K562 (cell line): ENCODE measurements at regions not wholly inside any gene's neighbourhood (a gene's known extent, or its start where the extent isn't known, plus 50 kb on each side); places are given as distances from the start of the nearest gene placed in this dataset.

Source experiments
- ATAC-seq: fragments of 200-7000 bp; cut with Tn5 transposase; 3 replicates; pipeline ENCODE4 v1.9.1; 2020; ENCODE audit warnings: moderate library complexity
- BruUV-seq: library from RNA; stranded (reverse); fragments of 400-500 nt; replicated peaks from 2 replicates; lab custom pipeline; 2021; lab: Mats Ljungman, UMichigan
- CTCF ChIA-PET: fragments of 300-600 bp; formaldehyde crosslinking; extraction: SDS; loops from one replicate; lab custom pipeline; 2021; ENCODE audit warnings: low intra/inter-chr PET ratio; lab: Yijun Ruan, JAX
- POLR2A ChIA-PET: fragments of 300-600, 350-650 bp; sonication (Branson Sonifier 250); formaldehyde crosslinking; extraction: SDS; loops from one replicate; lab custom pipeline; 2021; ENCODE audit warnings: antibody characterized with exemption, inconsistent platforms; lab: Yijun Ruan, JAX
- DNase-seq, 4 experiments: peaks; one replicate each; pipeline versions ENCODE4 v3.0.0 to v3.0.0-alpha.2; 2011 to 2018; ENCODE audit warnings: low spot score in 3 of 4, mixed read lengths in 3 of 4; ENCODE audit errors: extremely low read depth in 1 of 4
- FAIRE-seq: peaks from 2 replicates; lab custom pipeline; 2011; peaks lifted over from hg19 to GRCh38; lab: Jason Lieb, UNC
- H2AFZ ChIP-seq: 2 replicates; pipeline ENCODE4 v1.6.0; 2011; ENCODE audit warnings: low read depth, low read length, control low read depth, inconsistent platforms
- H3K27ac ChIP-seq: fragments of 200-600 bp; 3 replicates; pipeline ENCODE4 v1.8.0; 2011; ENCODE audit warnings: low read depth, mild to moderate bottlenecking, control low read depth, inconsistent platforms, low read length, moderate library complexity, mixed read lengths; ENCODE audit errors: extremely low read depth
- H3K27me3 ChIP-seq, 2 experiments: fragments of 300-600 bp in 1 of 2; 2 replicates in 1 of 2; 3 replicates in 1 of 2; pipeline versions ENCODE4 v1.6.0 to v1.8.0; 2011; ENCODE audit warnings: inconsistent platforms in 2 of 2, low read length in 2 of 2, mild to moderate bottlenecking in 1 of 2, mixed read lengths in 1 of 2, moderate library complexity in 1 of 2; ENCODE audit not compliant: control insufficient read depth in 2 of 2, insufficient read depth in 2 of 2
- H3K36me3 ChIP-seq: fragments of 300-600 bp; 3 replicates; pipeline ENCODE4 v1.8.0; 2011; ENCODE audit warnings: mild to moderate bottlenecking, low read length, inconsistent platforms; ENCODE audit not compliant: control insufficient read depth, insufficient read depth
- H3K4me1 ChIP-seq, 2 experiments: fragments of 200-600 bp in 1 of 2; replicated peaks in 1 of 2; 2 replicates in 1 of 2; 3 replicates in 1 of 2; pipeline versions ENCODE4 v1.5.1 to v1.8.0; 2011; ENCODE audit warnings: inconsistent platforms in 2 of 2, low read length in 2 of 2, mild to moderate bottlenecking in 1 of 2, mixed read lengths in 1 of 2, moderate library complexity in 1 of 2; ENCODE audit not compliant: control insufficient read depth in 2 of 2, insufficient read depth in 2 of 2
- H3K4me2 ChIP-seq: 2 replicates; pipeline ENCODE4 v1.6.1; 2011; ENCODE audit warnings: low read length, control low read depth, inconsistent platforms, mixed read lengths; ENCODE audit not compliant: insufficient read depth
- H3K4me3 ChIP-seq: fragments of 200-600 bp; sonication (generic), shearing (Covaris generic); 2 replicates; pipeline ENCODE4 v1.5.1; 2016; ENCODE audit warnings: control low read depth, inconsistent platforms
- H3K79me2 ChIP-seq: fragments of 200-600 bp; 3 replicates; pipeline ENCODE4 v1.8.0; 2011; ENCODE audit warnings: low read length, inconsistent platforms; ENCODE audit not compliant: control insufficient read depth, insufficient read depth
- H3K9ac ChIP-seq, 2 experiments: 2 replicates each; pipeline versions ENCODE4 v1.6.0 to v1.6.1; 2011; ENCODE audit warnings: low read depth in 2 of 2, low read length in 2 of 2, control low read depth in 1 of 2, inconsistent platforms in 1 of 2, mild to moderate bottlenecking in 1 of 2, mixed read lengths in 1 of 2; ENCODE audit not compliant: insufficient read depth in 1 of 2
- H3K9me1 ChIP-seq: one replicate; pipeline ENCODE4 v1.6.0; 2011; ENCODE audit warnings: inconsistent platforms, mild to moderate bottlenecking, low read length, moderate library complexity; ENCODE audit not compliant: control insufficient read depth, insufficient read depth
- H3K9me3 ChIP-seq: replicated peaks from 2 replicates; pipeline ENCODE4 v1.5.1; 2011; ENCODE audit warnings: low read depth, low read length, inconsistent platforms; ENCODE audit not compliant: control insufficient read depth, insufficient read depth
- H4K20me1 ChIP-seq: replicated peaks from 2 replicates; pipeline ENCODE4 v1.6.1; 2011; ENCODE audit warnings: low read length, inconsistent platforms, mixed read lengths; ENCODE audit not compliant: control insufficient read depth, insufficient read depth
- HMG20B ChIP-seq: fragments of 250-450 bp; sonication (Bioruptor Pico); IDR thresholded peaks from 2 replicates; pipeline ENCODE4 v1.5.0; 2021; ENCODE audit warnings: mild to moderate bottlenecking
- KDM1A ChIP-seq, 2 experiments: fragments of 450-650 bp; IDR thresholded peaks; 2 replicates each; pipeline ENCODE4 v1.6.1; 2016; ENCODE audit warnings: mild to moderate bottlenecking in 2 of 2
- NR4A1 ChIP-seq, 2 experiments: fragments of 250-450 bp in 1 of 2; fragments of 450-650 bp in 1 of 2; sonication (Bioruptor Pico) in 1 of 2; IDR thresholded peaks; 2 replicates each; pipeline versions ENCODE4 v1.4.0 to v1.6.1; 2016 to 2020; ENCODE audit warnings: mild to moderate bottlenecking in 2 of 2, missing compliant biosample characterization in 1 of 2, missing genetic modification characterization in 1 of 2, moderate library complexity in 1 of 2
- SIN3A ChIP-seq, 2 experiments: fragments of 150-350 bp in 1 of 2; IDR thresholded peaks; 2 replicates each; pipeline ENCODE4 v1.6.1; 2011 to 2016; ENCODE audit warnings: borderline replicate concordance in 2 of 2, low read depth in 2 of 2, low read length in 2 of 2, mild to moderate bottlenecking in 2 of 2, moderate library complexity in 2 of 2; ENCODE audit not compliant: control insufficient read depth in 1 of 2
- ZNF75A ChIP-seq: fragments of 450-650 bp; formaldehyde crosslinking; IDR thresholded peaks from 2 replicates; pipeline ENCODE4 v1.4.0; 2020; ENCODE audit warnings: mild to moderate bottlenecking
- WGBS: fragments of 100-300 bp; shearing (Covaris generic); methylation state at CpG from one replicate; pipeline ENCODE4 v1.1.6; 2016; ENCODE audit warnings: low coverage, mixed read lengths; ENCODE audit not compliant: insufficient coverage; ENCODE audit errors: missing lambda C conversion rate; 5-methylcytosine and 5-hydroxymethylcytosine counted together
- in situ Hi-C: fragments of 300-500 bp; cut with MboI; formaldehyde crosslinking; loops from 4 replicates; pipeline ENCODE4 v1.15.0; 2018; ENCODE audit warnings: inconsistent platforms, mixed read lengths
- intact Hi-C: fragments of 100-400 bp; cut with micrococcal nuclease; formaldehyde crosslinking; loops from 2 replicates; pipeline ENCODE4 v1.14.2; 2022
- TF ChIP-seq, protein P1 (sequence below): sonication (generic); formaldehyde crosslinking; IDR thresholded peaks from 2 replicates; pipeline ENCODE4 v1.8.0; 2022; ENCODE audit warnings: mild to moderate bottlenecking, missing genetic modification reagents
- TF ChIP-seq, protein P2 (sequence below): sonication (generic); formaldehyde crosslinking; IDR thresholded peaks from 2 replicates; pipeline ENCODE4 v1.4.0; 2020; ENCODE audit warnings: mild to moderate bottlenecking, missing genetic modification reagents
- TF ChIP-seq, protein P3 (sequence below), 2 experiments: IDR thresholded peaks in 1 of 2; conservative IDR thresholded peaks in 1 of 2; 2 replicates each; pipeline ENCODE4 v1.6.1; 2016; ENCODE audit warnings: low read depth in 2 of 2, mild to moderate bottlenecking in 1 of 2, missing compliant biosample characterization in 1 of 2, missing genetic modification characterization in 1 of 2, moderate library complexity in 1 of 2

DNA sequence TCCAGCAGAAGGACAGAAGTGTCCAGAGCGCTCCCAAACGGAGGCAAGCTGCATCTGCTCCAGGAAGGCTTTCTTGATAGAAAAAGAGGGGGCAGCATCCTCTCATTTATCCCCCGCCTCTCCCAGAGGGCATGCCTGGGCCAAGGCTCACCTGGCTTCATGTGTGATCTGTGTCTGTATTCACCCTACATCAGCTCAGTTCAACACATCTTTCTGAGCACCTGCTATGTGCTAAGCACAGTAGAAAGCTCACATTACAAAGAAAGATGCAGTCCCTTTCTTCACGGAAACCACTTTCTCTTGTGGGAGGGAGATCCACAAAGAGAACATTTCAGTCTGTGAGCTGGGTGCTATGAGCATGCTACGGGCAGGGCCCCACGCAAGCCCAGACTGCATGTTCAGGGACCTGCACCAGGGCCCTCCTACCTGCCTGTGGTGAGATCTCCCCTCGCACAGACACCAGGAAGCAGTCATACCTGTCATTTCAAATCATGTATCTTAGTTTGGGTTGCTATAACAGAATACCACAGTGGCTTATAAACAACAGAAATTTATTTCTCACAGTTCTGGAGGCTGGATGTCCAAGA lies 90.7 kb downstream of the PDCL3 start:
- in situ Hi-C loops = no loop called here
- H3K4me2 ChIP-seq = no peak overlapping the region
- no peaks in the 10 kb centered on the region for H3K36me3 ChIP-seq
- ATAC-seq (no peak), DNase-seq (no peak), FAIRE-seq (no peak)
- no peak overlapping the region for H2AFZ ChIP-seq
- 2% methylated on average over 7 of the region's 7 CpGs for WGBS
- CTCF ChIA-PET = no interaction called here
- peaks cover 0 to 24% of the 10 kb centered on the region in 2 experiments; a peak in 2 of 5 replicates for H3K27me3 ChIP-seq
- no peaks in the 10 kb centered on the region for H4K20me1 ChIP-seq
- H3K27ac ChIP-seq = no peak overlapping the region
- no TSS peak for BruUV-seq
- POLR2A ChIA-PET = interaction anchor here (0.8 kb wide), 1 partner anchor 7 kb away, joined by 4 read pairs; no protein-coding TSS in a partner anchor
- H3K9ac ChIP-seq = no peak overlapping the region
- no peaks in the 10 kb centered on the region for H3K9me3 ChIP-seq
- no peaks in the 10 kb centered on the region for H3K4me1 ChIP-seq
- no peak overlapping the region for H3K4me3 ChIP-seq
- no peaks in the 10 kb centered on the region for H3K79me2 ChIP-seq
- intact Hi-C loops = no loop called here
- no peaks in the 10 kb centered on the region for H3K9me1 ChIP-seq
- TF ChIP-seq, protein P1, sequence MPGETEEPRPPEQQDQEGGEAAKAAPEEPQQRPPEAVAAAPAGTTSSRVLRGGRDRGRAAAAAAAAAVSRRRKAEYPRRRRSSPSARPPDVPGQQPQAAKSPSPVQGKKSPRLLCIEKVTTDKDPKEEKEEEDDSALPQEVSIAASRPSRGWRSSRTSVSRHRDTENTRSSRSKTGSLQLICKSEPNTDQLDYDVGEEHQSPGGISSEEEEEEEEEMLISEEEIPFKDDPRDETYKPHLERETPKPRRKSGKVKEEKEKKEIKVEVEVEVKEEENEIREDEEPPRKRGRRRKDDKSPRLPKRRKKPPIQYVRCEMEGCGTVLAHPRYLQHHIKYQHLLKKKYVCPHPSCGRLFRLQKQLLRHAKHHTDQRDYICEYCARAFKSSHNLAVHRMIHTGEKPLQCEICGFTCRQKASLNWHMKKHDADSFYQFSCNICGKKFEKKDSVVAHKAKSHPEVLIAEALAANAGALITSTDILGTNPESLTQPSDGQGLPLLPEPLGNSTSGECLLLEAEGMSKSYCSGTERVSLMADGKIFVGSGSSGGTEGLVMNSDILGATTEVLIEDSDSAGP (CRISPR knock-in tag) = no peak
- TF ChIP-seq ZNF75A (CRISPR knock-in tag) (no peak), HMG20B (no peak), SIN3A (IDR thresholded peaks at IDR 0.05; ENCODE audit: borderline replicate concordance in 2 of 2, control insufficient read depth in 1 of 2, low read depth in 2 of 2, low read length in 2 of 2) (no peak), NR4A1 (CRISPR knock-in tag; IDR thresholded peaks at IDR 0.05) (no peak), NR4A1 (tag; IDR thresholded peaks at IDR 0.05) (no peak), KDM1A (IDR thresholded peaks at IDR 0.05) (no peak)
- TF ChIP-seq, protein P2, sequence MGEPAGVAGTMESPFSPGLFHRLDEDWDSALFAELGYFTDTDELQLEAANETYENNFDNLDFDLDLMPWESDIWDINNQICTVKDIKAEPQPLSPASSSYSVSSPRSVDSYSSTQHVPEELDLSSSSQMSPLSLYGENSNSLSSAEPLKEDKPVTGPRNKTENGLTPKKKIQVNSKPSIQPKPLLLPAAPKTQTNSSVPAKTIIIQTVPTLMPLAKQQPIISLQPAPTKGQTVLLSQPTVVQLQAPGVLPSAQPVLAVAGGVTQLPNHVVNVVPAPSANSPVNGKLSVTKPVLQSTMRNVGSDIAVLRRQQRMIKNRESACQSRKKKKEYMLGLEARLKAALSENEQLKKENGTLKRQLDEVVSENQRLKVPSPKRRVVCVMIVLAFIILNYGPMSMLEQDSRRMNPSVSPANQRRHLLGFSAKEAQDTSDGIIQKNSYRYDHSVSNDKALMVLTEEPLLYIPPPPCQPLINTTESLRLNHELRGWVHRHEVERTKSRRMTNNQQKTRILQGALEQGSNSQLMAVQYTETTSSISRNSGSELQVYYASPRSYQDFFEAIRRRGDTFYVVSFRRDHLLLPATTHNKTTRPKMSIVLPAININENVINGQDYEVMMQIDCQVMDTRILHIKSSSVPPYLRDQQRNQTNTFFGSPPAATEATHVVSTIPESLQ (CRISPR knock-in tag) = no peak
- TF ChIP-seq, protein P3, sequence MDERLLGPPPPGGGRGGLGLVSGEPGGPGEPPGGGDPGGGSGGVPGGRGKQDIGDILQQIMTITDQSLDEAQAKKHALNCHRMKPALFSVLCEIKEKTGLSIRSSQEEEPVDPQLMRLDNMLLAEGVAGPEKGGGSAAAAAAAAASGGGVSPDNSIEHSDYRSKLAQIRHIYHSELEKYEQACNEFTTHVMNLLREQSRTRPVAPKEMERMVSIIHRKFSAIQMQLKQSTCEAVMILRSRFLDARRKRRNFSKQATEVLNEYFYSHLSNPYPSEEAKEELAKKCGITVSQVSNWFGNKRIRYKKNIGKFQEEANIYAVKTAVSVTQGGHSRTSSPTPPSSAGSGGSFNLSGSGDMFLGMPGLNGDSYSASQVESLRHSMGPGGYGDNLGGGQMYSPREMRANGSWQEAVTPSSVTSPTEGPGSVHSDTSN (CRISPR knock-in tag; IDR thresholded peaks at IDR 0.05; ENCODE audit: low read depth) = no peak
- TF ChIP-seq, protein P3 (tag; conservative IDR thresholded peaks at IDR 0.05; ENCODE audit: low read depth) = no peak
